ENCODE measurements at regions not wholly inside any gene's neighbourhood (a gene's known extent, or its start where the extent isn't known, plus 50 kb on each side); places are given as distances from the start of the nearest gene placed in this dataset.

DNA sequence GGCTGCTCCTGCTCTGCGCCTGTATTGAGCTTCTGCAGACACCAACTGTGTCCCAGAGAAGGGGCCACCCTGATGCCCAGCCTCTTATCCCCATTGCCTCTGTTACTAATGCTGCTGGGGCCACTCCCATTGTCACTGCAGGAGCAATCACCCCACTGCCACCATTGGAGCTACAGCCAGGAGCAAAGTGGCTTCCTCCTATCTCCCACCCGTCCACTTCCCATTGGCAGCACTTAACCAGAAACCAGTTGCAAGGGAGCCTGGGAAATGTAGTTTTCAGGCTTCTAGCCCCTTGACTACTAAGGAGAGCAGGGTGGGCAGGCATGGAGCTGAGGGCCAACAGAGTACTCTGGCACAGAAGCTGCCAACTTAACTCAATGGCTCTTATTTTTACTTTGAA is 55.9 kb upstream of the KLF13 start:
- Mint-ChIP-seq H3K9me3 (no peaks in the 10 kb centered on the region), H3K36me3 (ENCODE audit: low read depth) (no peaks in the 10 kb centered on the region), H3K27ac (peak overlapping the region; percentile 93), H3K4me3 (no peak overlapping the region), H3K4me1 (ENCODE audit: low read depth) (peaks cover 100% of the 10 kb centered on the region), H3K27me3 (no peaks in the 10 kb centered on the region)
- intact Hi-C loops (cut with micrococcal nuclease): no loop called here

DNA sequence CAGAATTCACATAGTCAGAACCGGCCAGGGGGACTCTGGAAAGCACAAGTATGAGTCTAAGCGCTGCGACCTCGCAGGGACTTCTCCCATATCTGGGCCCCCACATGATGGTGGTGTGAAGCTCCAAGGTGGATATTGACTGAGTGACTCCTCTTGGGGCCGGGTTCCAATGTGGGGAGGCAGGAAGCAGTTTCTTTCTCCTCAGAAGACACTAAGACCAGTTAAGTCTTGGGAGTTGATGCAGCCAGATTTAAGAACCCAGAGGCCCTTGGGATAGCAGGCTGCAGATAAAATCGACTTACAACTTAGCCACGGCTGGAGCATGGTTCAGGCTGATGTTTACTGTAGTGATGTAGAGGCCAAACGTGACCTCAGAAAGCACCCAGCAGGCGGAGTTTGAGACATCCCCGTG is 55.4 kb upstream of the KLF13 start:
- H3K27me3 Mint-ChIP-seq: no peaks in the 10 kb centered on the region
- H3K27ac Mint-ChIP-seq: peak overlapping the region; percentile 93

DNA sequence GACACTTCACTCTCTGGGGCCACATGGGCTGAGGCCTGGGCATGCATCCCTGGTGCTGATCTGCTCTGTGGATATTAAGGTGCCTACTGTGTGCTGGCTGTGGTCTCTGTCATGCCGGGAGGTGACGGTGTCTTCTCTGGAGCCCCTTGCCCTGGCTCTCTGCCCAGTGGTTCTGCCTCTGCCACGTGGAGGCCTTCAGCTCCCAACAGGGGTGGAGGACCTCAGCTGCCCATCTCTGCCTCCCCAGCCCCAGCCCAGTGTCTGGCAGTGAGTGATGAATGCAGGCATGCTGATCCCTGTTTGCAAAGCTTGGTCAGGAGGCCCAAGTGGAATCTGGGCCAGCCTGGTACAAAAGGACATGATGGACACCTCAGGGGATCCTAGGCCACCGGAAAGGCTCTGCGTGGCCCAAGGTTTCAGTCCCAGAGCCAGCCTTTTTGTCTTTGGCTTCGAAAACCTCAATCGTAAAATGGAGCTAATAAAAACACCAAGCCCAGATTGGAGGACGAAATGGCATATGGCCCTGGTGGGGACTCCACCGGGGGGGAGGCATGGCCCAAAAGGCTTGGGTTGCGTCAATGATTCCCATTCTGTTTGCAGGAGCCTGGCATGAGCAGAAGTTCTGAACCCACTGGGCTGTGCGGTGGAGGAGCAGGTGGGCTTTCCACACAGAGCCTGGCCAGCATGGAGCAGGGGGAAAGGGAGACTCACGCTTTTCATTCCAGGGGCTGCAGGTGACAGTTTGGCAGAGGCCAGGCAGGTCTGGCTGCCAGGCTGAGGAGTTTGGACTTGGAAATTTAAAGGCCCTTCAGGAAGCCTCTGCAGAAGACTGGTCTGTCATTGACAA is 54.7 kb upstream of the KLF13 start:
- H3K27me3 Mint-ChIP-seq: no peaks in the 10 kb centered on the region
- H3K27ac Mint-ChIP-seq: peak overlapping the region; percentile 93
- no peak overlapping the region for H3K4me3 Mint-ChIP-seq
- peaks cover 90% of the 10 kb centered on the region for H3K4me1 Mint-ChIP-seq (ENCODE audit: low read depth)
- H3K9me3 Mint-ChIP-seq: no peaks in the 10 kb centered on the region
- intact Hi-C loops (cut with micrococcal nuclease): no loop called here
- no peaks in the 10 kb centered on the region for H3K36me3 Mint-ChIP-seq (ENCODE audit: low read depth)

More for the DNA sequence above, 55.4 kb upstream of the KLF13 start:
- no peaks in the 10 kb centered on the region for H3K36me3 Mint-ChIP-seq (ENCODE audit: low read depth)
- intact Hi-C loops (cut with micrococcal nuclease): no loop called here
- H3K4me1 Mint-ChIP-seq (ENCODE audit: low read depth): peaks cover 97% of the 10 kb centered on the region
- no peak overlapping the region for H3K4me3 Mint-ChIP-seq
- no peaks in the 10 kb centered on the region for H3K9me3 Mint-ChIP-seq

DNA sequence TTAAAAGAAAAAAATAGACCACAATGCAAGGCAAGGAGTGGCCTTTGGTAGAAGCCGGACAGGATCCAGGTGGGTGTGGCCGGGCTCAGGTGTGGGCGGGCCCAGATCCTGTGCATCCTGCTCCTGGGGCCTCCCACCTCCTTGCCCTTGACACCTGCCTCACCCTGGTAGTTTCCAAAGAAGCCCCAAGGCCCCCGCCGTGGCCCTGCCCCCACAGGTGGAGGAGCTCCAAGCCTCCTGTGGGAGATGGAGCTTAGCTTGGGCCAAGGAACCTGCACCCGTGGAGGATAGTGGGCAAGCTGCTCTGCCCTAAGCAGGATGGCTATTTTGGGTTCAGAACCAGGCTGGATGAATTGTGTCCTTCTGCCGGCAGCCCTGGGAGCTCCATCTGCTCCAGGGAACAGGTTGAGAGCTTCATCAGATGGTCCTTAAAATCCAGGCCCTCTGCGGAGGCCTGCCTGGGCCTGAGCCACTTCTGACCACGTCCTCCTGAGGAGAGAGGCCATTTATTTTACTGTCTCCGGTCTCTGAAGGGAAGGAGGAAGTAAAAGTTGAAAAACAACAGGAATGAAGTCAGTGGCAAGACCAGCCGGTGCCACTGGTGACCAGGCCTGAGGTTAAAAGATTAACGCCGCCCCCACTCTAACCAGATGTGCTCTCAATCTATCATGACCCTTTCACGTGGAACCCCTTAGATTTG is 53.9 kb upstream of the KLF13 start:
- H3K27me3 Mint-ChIP-seq: no peaks in the 10 kb centered on the region
- no peaks in the 10 kb centered on the region for H3K36me3 Mint-ChIP-seq (ENCODE audit: low read depth)
- no peaks in the 10 kb centered on the region for H3K9me3 Mint-ChIP-seq
- peaks cover 90% of the 10 kb centered on the region for H3K4me1 Mint-ChIP-seq (ENCODE audit: low read depth)
- H3K4me3 Mint-ChIP-seq: no peak overlapping the region
- peak overlapping the region; percentile 93 for H3K27ac Mint-ChIP-seq
- intact Hi-C loops (cut with micrococcal nuclease): no loop called here

DNA sequence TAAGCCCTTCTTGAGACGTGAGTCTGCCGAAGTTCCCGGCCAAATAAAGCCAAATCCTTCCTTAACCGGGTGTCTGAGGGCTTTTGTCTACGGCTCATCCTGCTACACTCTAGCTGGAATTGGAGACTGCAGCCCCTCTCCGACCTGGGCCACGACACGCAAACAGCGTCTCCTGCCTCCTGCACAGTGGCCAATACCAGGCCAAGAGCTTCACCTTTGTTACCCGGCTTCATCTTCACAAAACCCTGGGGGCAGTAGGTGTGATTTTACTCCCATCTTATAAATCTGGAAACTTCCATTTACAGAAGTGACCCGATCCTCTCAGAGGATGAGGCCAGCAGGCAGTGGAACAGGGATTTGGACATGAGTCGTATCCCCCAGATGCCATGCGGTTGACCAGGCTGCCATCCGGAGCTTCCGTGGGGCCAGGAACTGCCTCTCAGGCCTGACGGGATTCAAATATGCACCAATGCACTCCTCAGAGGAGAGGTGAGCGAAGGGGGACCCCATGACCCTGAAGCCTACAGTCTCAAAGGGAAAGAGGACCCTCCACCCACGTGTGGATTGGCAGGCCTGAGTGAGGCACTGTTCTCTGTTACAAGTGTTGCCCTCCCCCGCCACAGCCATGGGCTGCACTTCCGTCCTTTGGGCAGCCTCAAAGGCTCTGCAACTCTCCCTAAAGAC is 53.2 kb upstream of the KLF13 start:
- H3K9me3 Mint-ChIP-seq: no peaks in the 10 kb centered on the region
- no peaks in the 10 kb centered on the region for H3K27me3 Mint-ChIP-seq
- intact Hi-C loops (cut with micrococcal nuclease): no loop called here
- peaks cover 90% of the 10 kb centered on the region for H3K4me1 Mint-ChIP-seq (ENCODE audit: low read depth)
- H3K36me3 Mint-ChIP-seq (ENCODE audit: low read depth): no peaks in the 10 kb centered on the region
- no peak overlapping the region for H3K4me3 Mint-ChIP-seq
- peak overlapping the region; percentile 93 for H3K27ac Mint-ChIP-seq

DNA sequence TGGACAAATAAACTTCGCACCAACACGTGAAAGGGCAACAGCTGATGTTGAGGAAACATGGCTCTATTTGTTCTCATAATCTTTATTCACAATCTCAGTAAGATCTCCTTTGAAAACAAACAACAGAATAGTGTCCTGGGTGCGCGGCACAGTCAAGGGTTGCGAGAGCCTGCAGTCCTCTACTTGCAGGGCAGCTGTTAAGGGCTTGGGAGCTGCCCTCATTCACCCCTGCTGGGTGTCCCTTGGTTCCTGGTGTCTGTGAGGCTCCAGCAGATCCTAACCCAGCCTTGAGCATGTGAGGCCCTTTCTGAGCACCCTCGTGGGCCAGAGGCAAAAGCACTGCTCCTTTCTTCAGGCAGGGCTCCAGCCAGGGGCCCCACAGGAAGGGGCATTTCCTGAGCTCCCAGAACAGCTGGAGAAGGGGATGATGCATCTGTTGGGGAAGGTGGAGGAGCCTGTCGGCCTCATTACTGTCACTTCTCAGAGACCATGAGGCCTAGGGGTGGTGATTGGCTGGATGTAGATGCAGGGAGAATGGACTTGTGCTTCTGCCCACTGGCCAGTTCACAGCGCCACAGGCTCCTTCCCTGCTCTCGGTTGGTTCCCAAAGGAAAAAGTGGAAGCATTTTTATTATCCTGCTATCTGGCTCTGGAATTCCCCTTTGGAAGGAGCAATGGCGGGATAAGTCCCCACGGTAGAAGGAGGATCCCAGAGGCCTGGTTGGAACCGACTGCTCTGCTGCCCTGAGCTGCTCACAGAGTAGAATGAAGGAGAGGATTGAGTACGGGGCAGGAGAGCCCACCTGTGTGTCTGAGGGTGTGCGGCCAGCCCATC is 51.9 kb upstream of the KLF13 start:
- intact Hi-C loops (cut with micrococcal nuclease): no loop called here
- Mint-ChIP-seq H3K27me3 (no peaks in the 10 kb centered on the region), H3K4me3 (no peak overlapping the region), H3K27ac (peak overlapping the region; percentile 62), H3K9me3 (no peaks in the 10 kb centered on the region), H3K36me3 (ENCODE audit: low read depth) (no peaks in the 10 kb centered on the region), H3K4me1 (ENCODE audit: low read depth) (peaks cover 90% of the 10 kb centered on the region)

DNA sequence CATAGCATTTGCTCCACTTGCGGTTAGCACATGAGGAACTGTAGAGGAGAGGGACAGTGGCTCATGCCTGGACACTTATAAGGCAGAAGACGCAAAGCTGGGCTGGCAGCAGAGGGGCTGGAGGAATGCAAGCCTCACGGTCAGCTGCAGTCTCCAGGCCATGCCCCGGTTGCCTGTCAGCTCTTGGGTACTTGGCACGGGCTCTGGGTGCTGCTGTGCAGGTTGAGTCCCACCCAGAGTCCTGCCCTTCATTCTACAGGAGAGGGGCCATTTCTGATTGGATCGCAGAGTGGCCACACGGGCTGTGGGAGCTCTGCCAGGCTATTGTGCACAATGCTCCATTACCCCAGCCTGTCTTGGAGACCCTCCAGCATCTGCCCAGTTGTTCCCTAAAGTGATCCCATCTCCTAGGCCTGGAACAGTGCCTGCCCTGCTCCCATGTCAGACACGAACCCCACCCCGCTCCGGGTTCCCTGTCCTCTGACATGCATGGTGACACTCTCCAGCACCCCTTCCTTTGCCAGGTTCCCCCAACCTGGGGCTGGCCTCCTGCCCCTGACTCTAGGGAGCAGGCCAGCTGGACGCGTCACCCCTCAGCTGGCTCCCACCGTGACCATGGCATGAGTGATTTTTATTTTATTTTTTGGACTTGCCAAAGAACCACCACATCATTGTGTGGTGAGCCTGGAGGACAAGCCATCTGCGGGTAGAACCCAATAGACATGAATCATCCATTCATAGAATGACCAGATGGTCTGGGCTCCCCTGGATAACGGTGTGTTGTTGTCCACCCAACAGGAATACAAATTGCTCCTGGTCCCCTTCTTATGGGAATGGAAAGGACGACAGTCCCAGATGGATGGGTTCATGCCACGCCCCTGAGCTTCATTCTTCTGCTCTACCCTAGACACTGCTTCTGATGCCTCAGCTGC is 51.0 kb upstream of the KLF13 start:
- Mint-ChIP-seq H3K4me1 (ENCODE audit: low read depth) (peaks cover 89% of the 10 kb centered on the region), H3K36me3 (ENCODE audit: low read depth) (no peaks in the 10 kb centered on the region), H3K9me3 (no peaks in the 10 kb centered on the region), H3K27me3 (no peaks in the 10 kb centered on the region), H3K4me3 (no peak overlapping the region), H3K27ac (peak overlapping the region; percentile 62)
- intact Hi-C loops (cut with micrococcal nuclease): no loop called here

DNA sequence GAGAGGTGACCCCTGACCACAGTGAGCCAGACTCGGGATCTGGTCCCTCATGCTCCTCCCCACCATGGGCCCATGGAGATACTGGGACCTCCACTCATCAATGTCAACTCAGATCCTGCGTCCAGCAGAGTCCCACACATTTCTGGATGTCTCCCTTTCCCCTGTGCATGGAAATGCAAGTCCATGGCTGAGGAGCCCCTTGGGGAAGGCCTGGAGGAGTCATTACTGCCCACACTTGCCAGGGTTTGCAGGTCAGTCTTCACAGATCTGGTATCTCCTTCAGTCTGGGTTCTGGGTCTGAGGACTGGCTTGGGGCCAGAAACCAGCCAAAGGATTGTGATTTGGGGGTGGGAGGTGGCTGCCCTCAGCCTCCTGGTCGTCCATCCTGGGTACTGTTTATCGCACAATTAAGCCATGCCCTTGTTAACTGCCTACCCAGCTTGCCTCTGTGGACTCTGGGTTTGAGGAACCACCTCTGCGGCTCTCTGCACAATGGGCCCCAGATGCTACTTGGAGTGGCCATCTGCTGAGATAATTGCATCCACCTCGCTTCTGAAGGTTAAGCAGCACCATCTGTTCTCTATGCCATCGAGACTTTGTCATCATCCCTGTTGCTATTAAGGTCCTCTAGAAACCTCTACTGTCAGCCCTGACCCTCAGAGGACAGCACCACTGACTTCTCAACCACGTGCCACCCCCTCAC is 49.9 kb upstream of the KLF13 start:
- Mint-ChIP-seq H3K27me3 (no peaks in the 10 kb centered on the region), H3K9me3 (no peaks in the 10 kb centered on the region), H3K27ac (no peak overlapping the region), H3K36me3 (ENCODE audit: low read depth) (no peaks in the 10 kb centered on the region), H3K4me3 (no peak overlapping the region), H3K4me1 (ENCODE audit: low read depth) (peaks cover 89% of the 10 kb centered on the region)
- intact Hi-C loops (cut with micrococcal nuclease): no loop called here

Measured in dendritic cell treated with granulocyte-macrophage colony-stimulating factor and Interleukin-4, amounts not matched to agents 40 ng/mL and 50 ng/mL, for 4 days (primary cell).